H1 (cell line): ENCODE measurements at regions not wholly inside any gene's neighbourhood (a gene's known extent, or its start where the extent isn't known, plus 50 kb on each side); places are given as distances from the start of the nearest gene placed in this dataset.

ENCODE experiments used
- BACH1 ChIP-seq: IDR thresholded peaks from 2 replicates; pipeline ENCODE4 v1.6.1; 2012; ENCODE audit warnings: low read length, improper control_type of control experiment
- BRCA1 ChIP-seq: IDR thresholded peaks from 2 replicates; pipeline ENCODE4 v1.6.1; 2012; ENCODE audit warnings: low read depth, low read length, improper control_type of control experiment
- CHD2 ChIP-seq: IDR thresholded peaks from 2 replicates; pipeline ENCODE4 v1.6.1; 2012; ENCODE audit warnings: low read length, improper control_type of control experiment
- GTF2F1 ChIP-seq: IDR thresholded peaks from 2 replicates; pipeline ENCODE4 v1.6.1; 2012; ENCODE audit warnings: low read depth, low read length, improper control_type of control experiment, borderline replicate concordance
- HDAC2 ChIP-seq, 2 experiments: fragments of 300-600 bp in 1 of 2; sonication (generic) in 1 of 2; IDR thresholded peaks; 2 replicates each; pipeline ENCODE4 v1.6.1; 2011 to 2012; ENCODE audit warnings: low read depth in 2 of 2, low read length in 2 of 2, mild to moderate bottlenecking in 2 of 2, moderate library complexity in 2 of 2, borderline replicate concordance in 1 of 2, inconsistent platforms in 1 of 2
- KDM4A ChIP-seq: IDR thresholded peaks from one replicate; pipeline ENCODE4 v1.7.1; 2012; ENCODE audit warnings: low read depth, mild to moderate bottlenecking, moderate library complexity, low read length, inconsistent platforms; ENCODE audit not compliant: severe bottlenecking
- KDM5A ChIP-seq: fragments of 200-600 bp; IDR thresholded peaks from 2 replicates; pipeline ENCODE4 v1.7.1; 2012; ENCODE audit warnings: mild to moderate bottlenecking, low read length, inconsistent platforms, mixed read lengths
- SIN3A ChIP-seq, 2 experiments: IDR thresholded peaks in 1 of 2; conservative IDR thresholded peaks in 1 of 2; 2 replicates each; pipeline ENCODE4 v1.6.1; 2011 to 2012; ENCODE audit warnings: low read length in 2 of 2, improper control_type of control experiment in 1 of 2, low read depth in 1 of 2, mild to moderate bottlenecking in 1 of 2

DNA sequence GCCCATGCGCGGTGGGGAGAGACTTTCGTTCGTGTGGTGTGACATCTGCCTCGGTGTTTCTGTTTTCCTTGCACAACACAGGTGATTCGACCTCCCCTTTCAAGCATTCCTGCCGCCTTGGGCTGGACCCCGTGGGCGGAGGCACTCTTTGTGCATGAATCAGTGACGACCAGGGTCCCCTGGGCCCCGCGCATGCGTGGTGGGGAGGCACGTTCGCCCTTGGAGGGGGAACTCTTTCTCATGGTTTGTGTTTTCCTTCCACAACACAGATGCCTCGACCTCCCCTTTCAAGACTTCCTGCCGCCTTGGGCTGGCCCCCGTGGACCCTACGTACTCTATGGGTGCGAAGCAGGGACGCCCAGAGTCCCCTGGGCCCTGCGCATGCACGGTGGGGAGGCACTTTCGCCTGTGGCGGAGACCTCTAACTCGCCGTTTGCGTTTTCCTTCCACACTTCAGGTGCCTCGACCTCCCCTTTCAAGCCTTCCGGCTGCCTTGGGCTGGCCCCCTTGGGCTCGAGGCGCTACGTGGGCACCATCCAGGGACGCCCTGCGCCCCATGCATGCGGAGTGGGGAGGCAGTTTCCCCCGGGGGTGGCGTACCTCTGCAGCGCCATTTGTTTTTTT lies 340.9 kb downstream of the ALG10 start (continued):
- TF ChIP-seq KDM4A: no peak
- TF ChIP-seq SIN3A (conservative IDR thresholded peaks at IDR 0.05 in 1 of 2, IDR thresholded peaks at IDR 0.05 in 1 of 2; ENCODE audit: low read depth in 1 of 2, low read length in 2 of 2): no peak
- no peak for TF ChIP-seq CHD2
- TF ChIP-seq HDAC2 (IDR thresholded peaks at IDR 0.05; ENCODE audit: borderline replicate concordance in 1 of 2, low read depth in 2 of 2, low read length in 2 of 2): no peak
- no peak for TF ChIP-seq GTF2F1
- no peak for TF ChIP-seq BACH1
- TF ChIP-seq KDM5A: no peak
- no peak for TF ChIP-seq BRCA1
